ENCODE measurements at regions not wholly inside any gene's neighbourhood (a gene's known extent, or its start where the extent isn't known, plus 50 kb on each side); places are given as distances from the start of the nearest gene placed in this dataset.

- ChIA-PET CTCF (no interaction called here), POLR2A (no interaction called here)
- DNase-seq (ENCODE audit: extremely low spot score) = no peak
- TF ChIP-seq FOXK2 (IDR thresholded peaks at IDR 0.05) = no peak
- no peak for TF ChIP-seq HDGF (IDR thresholded peaks at IDR 0.05; ENCODE audit: borderline replicate concordance)
- TF ChIP-seq FOXM1 (IDR thresholded peaks at IDR 0.05; ENCODE audit: borderline replicate concordance) = no peak
- TF ChIP-seq NFRKB (IDR thresholded peaks at IDR 0.05) = no peak
- no peak for TF ChIP-seq ZNF384 (IDR thresholded peaks at IDR 0.05)
- no peak for TF ChIP-seq TARDBP (IDR thresholded peaks at IDR 0.05)
- TF ChIP-seq L3MBTL2 (conservative IDR thresholded peaks at IDR 0.05) = no peak
- no peak for TF ChIP-seq FOXA1 (IDR thresholded peaks at IDR 0.05)
- TF ChIP-seq PKNOX1 (IDR thresholded peaks at IDR 0.05) = no peak
- no peak for TF ChIP-seq ELF4 (IDR thresholded peaks at IDR 0.05)
- no peak for TF ChIP-seq SP1 (IDR thresholded peaks at IDR 0.05)
- no peak for TF ChIP-seq BHLHE40 (IDR thresholded peaks at IDR 0.05; ENCODE audit: borderline replicate concordance)
- TF ChIP-seq ARNT (IDR thresholded peaks at IDR 0.05) = no peak
- no peak for TF ChIP-seq CTBP1 (IDR thresholded peaks at IDR 0.05; ENCODE audit: borderline replicate concordance)
- TF ChIP-seq LEF1 (IDR thresholded peaks at IDR 0.05; ENCODE audit: borderline replicate concordance) = no peak
- no peak for TF ChIP-seq SUZ12 (IDR thresholded peaks at IDR 0.05)
Observed at GRCh38 chr7:16136896-16137295, 284.4 kb downstream of the CRPPA start.

GRCh38 chr7:16135658-16136057 lies 285.7 kb downstream of the CRPPA start:
- CTCF ChIA-PET = no interaction called here
- POLR2A ChIA-PET = no interaction called here
- TF ChIP-seq LEF1 (IDR thresholded peaks at IDR 0.05; ENCODE audit: borderline replicate concordance) (no peak), TARDBP (IDR thresholded peaks at IDR 0.05) (no peak), L3MBTL2 (conservative IDR thresholded peaks at IDR 0.05) (no peak), PKNOX1 (IDR thresholded peaks at IDR 0.05) (no peak), NFRKB (IDR thresholded peaks at IDR 0.05) (no peak), SP1 (IDR thresholded peaks at IDR 0.05) (no peak), HDGF (IDR thresholded peaks at IDR 0.05; ENCODE audit: borderline replicate concordance) (no peak), FOXK2 (IDR thresholded peaks at IDR 0.05) (no peak), SUZ12 (IDR thresholded peaks at IDR 0.05) (no peak), FOXM1 (IDR thresholded peaks at IDR 0.05; ENCODE audit: borderline replicate concordance) (no peak), BHLHE40 (IDR thresholded peaks at IDR 0.05; ENCODE audit: borderline replicate concordance) (no peak), FOXA1 (IDR thresholded peaks at IDR 0.05) (no peak), ZNF384 (IDR thresholded peaks at IDR 0.05) (no peak), CTBP1 (IDR thresholded peaks at IDR 0.05; ENCODE audit: borderline replicate concordance) (no peak), ELF4 (IDR thresholded peaks at IDR 0.05) (no peak), ARNT (IDR thresholded peaks at IDR 0.05) (no peak)
- no peak for DNase-seq (ENCODE audit: extremely low spot score)

- ChIA-PET POLR2A (no interaction called here), CTCF (no interaction called here)
- DNase-seq (ENCODE audit: extremely low spot score) = no peak
- no peak for TF ChIP-seq HDGF (IDR thresholded peaks at IDR 0.05; ENCODE audit: borderline replicate concordance)
- no peak for TF ChIP-seq SUZ12 (IDR thresholded peaks at IDR 0.05)
- no peak for TF ChIP-seq SP1 (IDR thresholded peaks at IDR 0.05)
- TF ChIP-seq TARDBP (IDR thresholded peaks at IDR 0.05) = no peak
- no peak for TF ChIP-seq FOXM1 (IDR thresholded peaks at IDR 0.05; ENCODE audit: borderline replicate concordance)
- TF ChIP-seq FOXK2 (IDR thresholded peaks at IDR 0.05) = no peak
- TF ChIP-seq ELF4 (IDR thresholded peaks at IDR 0.05) = no peak
- TF ChIP-seq L3MBTL2 (conservative IDR thresholded peaks at IDR 0.05) = no peak
- TF ChIP-seq CTBP1 (IDR thresholded peaks at IDR 0.05; ENCODE audit: borderline replicate concordance) = no peak
Observed at GRCh38 chr7:16130111-16131110, 290.9 kb downstream of the CRPPA start.

- peak; percentile 30; the same call in 1 of the 2 replicates for TF ChIP-seq PKNOX1 (IDR thresholded peaks at IDR 0.05)
- TF ChIP-seq FOXA1 (IDR thresholded peaks at IDR 0.05) = no peak
- no peak for TF ChIP-seq ELF4 (IDR thresholded peaks at IDR 0.05)
- no peak for TF ChIP-seq NFRKB (IDR thresholded peaks at IDR 0.05)
- no peak for TF ChIP-seq HDGF (IDR thresholded peaks at IDR 0.05; ENCODE audit: borderline replicate concordance)
- TF ChIP-seq SP1 (IDR thresholded peaks at IDR 0.05) = no peak
- TF ChIP-seq BHLHE40 (IDR thresholded peaks at IDR 0.05; ENCODE audit: borderline replicate concordance) = no peak
- TF ChIP-seq LEF1 (IDR thresholded peaks at IDR 0.05; ENCODE audit: borderline replicate concordance) = no peak
- DNase-seq (ENCODE audit: extremely low spot score) = peak; percentile 7
- ChIA-PET POLR2A (no interaction called here), CTCF (no interaction called here)
Observed at GRCh38 chr7:16129431-16130110, 291.8 kb downstream of the CRPPA start.

GRCh38 chr7:16123117-16123770 lies 298.1 kb downstream of the CRPPA start:
- no peak for TF ChIP-seq FOXM1 (IDR thresholded peaks at IDR 0.05; ENCODE audit: borderline replicate concordance)
- no peak for TF ChIP-seq BHLHE40 (IDR thresholded peaks at IDR 0.05; ENCODE audit: borderline replicate concordance)
- no peak for TF ChIP-seq ELF4 (IDR thresholded peaks at IDR 0.05)
- no peak for TF ChIP-seq FOXA1 (IDR thresholded peaks at IDR 0.05)
- TF ChIP-seq NFRKB (IDR thresholded peaks at IDR 0.05) = no peak
- TF ChIP-seq TARDBP (IDR thresholded peaks at IDR 0.05) = no peak
- TF ChIP-seq CTBP1 (IDR thresholded peaks at IDR 0.05; ENCODE audit: borderline replicate concordance) = no peak
- no peak for TF ChIP-seq PKNOX1 (IDR thresholded peaks at IDR 0.05)
- no peak for TF ChIP-seq SUZ12 (IDR thresholded peaks at IDR 0.05)
- TF ChIP-seq ARNT (IDR thresholded peaks at IDR 0.05) = no peak
- TF ChIP-seq FOXK2 (IDR thresholded peaks at IDR 0.05) = no peak
- no peak for TF ChIP-seq SP1 (IDR thresholded peaks at IDR 0.05)
- TF ChIP-seq ZNF384 (IDR thresholded peaks at IDR 0.05) = no peak
- TF ChIP-seq HDGF (IDR thresholded peaks at IDR 0.05; ENCODE audit: borderline replicate concordance) = no peak
- POLR2A ChIA-PET = no interaction called here
- CTCF ChIA-PET = no interaction called here
- DNase-seq (ENCODE audit: extremely low spot score) = peak; percentile 11
